Uterus (tissue), 2 donors: ENCODE measurements at regions not wholly inside any gene's neighbourhood (a gene's known extent, or its start where the extent isn't known, plus 50 kb on each side); places are given as distances from the start of the nearest gene placed in this dataset.

Experiments
- POLR2A ChIP-seq, 2 donors: fragments of 450-650 bp; IDR thresholded peaks; one replicate each; pipeline ENCODE4 v1.6.1; 2016; ENCODE audit warnings: antibody characterized with exemption in 2 of 2, mild to moderate bottlenecking in 1 of 2, moderate library complexity in 1 of 2
- TF ChIP-seq, protein P1 (sequence below), 4 experiments: fragments of 200-600 bp in 2 of 4; fragments of 450-650 bp in 2 of 4; sonication (generic) in 2 of 4; IDR thresholded peaks; one replicate each; pipeline ENCODE4 v1.5.1; 2016 to 2019; ENCODE audit warnings: antibody characterized with exemption in 4 of 4, mild to moderate bottlenecking in 2 of 4, moderate library complexity in 1 of 4

DNA sequence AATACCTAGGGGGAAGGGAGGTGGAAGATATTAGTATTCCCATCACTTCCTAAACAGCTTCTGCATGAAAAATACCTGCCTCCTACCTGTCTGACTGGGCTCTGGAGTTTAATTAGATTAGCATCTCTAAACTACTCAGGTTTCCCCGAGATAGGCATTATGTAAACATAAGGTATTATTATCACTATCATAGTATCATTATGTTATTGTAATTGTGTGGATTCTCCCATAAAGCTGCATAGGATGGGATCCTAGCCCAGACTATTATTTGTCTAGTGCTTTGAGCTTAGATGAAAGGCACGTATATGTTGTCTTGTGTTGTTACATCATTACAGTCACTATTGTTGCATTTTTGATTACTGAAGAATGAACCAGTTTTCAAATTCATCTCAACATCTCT, 115.2 kb upstream of the SOX21 start:
- TF ChIP-seq, protein P1, sequence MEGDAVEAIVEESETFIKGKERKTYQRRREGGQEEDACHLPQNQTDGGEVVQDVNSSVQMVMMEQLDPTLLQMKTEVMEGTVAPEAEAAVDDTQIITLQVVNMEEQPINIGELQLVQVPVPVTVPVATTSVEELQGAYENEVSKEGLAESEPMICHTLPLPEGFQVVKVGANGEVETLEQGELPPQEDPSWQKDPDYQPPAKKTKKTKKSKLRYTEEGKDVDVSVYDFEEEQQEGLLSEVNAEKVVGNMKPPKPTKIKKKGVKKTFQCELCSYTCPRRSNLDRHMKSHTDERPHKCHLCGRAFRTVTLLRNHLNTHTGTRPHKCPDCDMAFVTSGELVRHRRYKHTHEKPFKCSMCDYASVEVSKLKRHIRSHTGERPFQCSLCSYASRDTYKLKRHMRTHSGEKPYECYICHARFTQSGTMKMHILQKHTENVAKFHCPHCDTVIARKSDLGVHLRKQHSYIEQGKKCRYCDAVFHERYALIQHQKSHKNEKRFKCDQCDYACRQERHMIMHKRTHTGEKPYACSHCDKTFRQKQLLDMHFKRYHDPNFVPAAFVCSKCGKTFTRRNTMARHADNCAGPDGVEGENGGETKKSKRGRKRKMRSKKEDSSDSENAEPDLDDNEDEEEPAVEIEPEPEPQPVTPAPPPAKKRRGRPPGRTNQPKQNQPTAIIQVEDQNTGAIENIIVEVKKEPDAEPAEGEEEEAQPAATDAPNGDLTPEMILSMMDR (IDR thresholded peaks at IDR 0.05) = no peak
- TF ChIP-seq POLR2A (IDR thresholded peaks at IDR 0.05) = no peak
